AG09319 (cell line): ENCODE measurements at regions not wholly inside any gene's neighbourhood (a gene's known extent, or its start where the extent isn't known, plus 50 kb on each side); places are given as distances from the start of the nearest gene placed in this dataset.
A peak's percentile ranks its signal among the peaks of the same experiment; 100 is the strongest.

ENCODE experiments used
- DNase-seq: peaks from one replicate; pipeline ENCODE4 v3.0.0-alpha.2; 2010; ENCODE audit warnings: low read depth; ENCODE audit errors: extremely low read depth
- TF ChIP-seq, protein P1 (sequence below): IDR thresholded peaks from 2 replicates; pipeline ENCODE4 v1.5.1; 2011; ENCODE audit warnings: low read depth, mild to moderate bottlenecking, inconsistent platforms, low read length, moderate library complexity

DNA sequence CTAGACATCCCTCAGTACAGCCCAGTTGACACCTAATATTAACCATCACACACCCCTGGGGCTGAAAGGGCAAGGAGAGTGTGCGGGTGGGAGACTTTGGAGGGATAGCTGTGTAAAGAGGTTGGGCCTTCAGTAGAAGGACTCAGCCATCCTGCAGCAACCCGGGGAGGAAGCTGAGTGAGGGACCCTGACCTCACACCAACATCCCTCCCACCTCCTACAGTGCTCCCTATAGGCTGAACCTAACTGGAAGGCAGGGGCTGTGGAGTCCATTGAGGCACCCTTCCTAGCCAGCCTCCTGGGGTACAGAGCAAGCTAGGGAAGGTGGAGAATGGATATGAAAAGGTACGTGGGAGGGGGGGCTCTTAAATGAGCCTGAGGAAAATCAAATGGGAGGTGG, 276.3 kb downstream of the PTTG2 start:
- TF ChIP-seq, protein P1, sequence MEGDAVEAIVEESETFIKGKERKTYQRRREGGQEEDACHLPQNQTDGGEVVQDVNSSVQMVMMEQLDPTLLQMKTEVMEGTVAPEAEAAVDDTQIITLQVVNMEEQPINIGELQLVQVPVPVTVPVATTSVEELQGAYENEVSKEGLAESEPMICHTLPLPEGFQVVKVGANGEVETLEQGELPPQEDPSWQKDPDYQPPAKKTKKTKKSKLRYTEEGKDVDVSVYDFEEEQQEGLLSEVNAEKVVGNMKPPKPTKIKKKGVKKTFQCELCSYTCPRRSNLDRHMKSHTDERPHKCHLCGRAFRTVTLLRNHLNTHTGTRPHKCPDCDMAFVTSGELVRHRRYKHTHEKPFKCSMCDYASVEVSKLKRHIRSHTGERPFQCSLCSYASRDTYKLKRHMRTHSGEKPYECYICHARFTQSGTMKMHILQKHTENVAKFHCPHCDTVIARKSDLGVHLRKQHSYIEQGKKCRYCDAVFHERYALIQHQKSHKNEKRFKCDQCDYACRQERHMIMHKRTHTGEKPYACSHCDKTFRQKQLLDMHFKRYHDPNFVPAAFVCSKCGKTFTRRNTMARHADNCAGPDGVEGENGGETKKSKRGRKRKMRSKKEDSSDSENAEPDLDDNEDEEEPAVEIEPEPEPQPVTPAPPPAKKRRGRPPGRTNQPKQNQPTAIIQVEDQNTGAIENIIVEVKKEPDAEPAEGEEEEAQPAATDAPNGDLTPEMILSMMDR: no peak
- no peak for DNase-seq

DNA sequence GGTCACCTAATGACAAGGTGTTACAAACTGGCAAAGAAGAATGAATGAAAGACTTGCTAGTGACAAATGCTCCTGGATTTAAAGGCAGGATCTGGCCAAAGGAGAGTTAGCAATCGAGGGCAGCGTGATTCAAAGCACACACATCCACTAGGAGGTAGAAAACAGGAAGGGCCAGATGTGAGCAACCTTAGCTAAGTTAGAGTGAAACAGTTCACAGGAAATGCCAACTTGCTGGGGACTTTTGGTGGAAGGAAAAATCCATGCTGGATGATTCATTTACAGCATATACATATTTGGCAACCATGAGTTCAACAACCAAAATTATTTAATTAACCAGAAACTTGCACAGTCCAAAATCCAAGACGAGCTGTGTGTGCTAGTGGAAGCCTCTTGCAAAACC, 276.9 kb downstream of the PTTG2 start:
- DNase-seq: peak; percentile 47
- TF ChIP-seq, protein P1: peak; percentile 5

DNA sequence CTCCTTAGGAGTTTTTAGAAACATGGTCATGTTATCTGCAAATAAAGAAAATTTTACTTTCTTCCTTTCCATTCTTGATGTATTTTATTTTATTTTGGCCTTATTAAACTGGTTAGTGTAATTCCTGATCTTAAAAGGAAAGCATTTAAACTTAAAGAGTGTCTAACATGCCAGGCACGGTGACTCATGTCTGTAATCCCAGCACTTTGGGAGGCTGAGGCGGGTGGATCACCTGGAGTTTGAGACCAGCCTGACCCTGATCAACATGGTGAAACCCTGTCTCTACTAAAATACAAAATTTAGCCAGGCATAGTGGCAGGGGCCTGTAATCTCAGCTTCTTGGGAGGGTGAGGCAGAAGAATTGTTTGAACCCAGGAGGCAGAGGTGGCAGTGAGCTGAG, 281.3 kb downstream of the PTTG2 start:
- TF ChIP-seq, protein P1: no peak
- DNase-seq: no peak

DNA sequence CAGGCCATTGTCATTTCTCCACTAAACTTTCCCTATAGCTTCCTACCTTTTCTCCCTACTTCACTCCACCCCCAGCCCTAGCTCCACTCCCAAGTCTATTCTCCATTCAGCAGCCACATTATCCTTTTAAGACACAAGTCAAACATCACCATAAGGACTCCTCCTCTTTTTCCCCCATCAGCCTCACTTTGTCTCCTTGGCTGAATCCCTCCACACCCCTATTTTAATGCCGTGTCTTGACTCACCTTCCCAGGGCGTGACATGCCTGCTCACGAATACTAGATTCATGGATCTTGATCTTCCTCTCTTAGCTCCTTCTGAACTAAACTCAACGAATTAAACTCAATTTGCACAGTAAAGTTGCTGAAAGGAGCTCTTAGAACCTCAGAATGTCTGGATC, 281.9 kb downstream of the PTTG2 start:
- TF ChIP-seq, protein P1: no peak

DNA sequence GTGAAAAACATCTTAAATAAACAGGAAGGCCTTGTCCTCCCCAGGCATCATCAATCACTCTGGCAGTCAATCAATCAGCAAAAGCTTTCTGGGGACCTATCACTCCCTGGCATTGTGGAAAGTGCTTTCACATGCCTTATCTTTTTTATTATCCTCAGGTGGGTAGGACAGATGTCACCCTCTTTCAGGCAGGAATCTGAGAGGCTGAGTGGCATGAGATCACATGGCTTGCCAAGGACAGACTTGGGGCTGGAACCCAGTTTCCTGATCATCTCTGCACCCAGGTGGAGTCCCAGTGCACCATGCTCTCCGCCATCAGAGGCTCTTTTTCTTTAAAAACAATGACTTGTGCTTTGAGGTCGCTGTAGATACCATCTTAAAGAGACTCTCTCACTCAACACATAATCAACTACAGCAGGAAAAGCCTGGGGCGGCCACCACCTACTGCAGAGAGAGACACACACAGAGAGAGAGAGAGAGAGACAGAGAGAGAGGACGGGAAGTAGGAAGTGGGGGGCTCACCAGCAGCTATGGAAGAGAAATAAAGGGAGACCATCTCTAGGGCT, 282.7 kb downstream of the PTTG2 start:
- DNase-seq: no peak
- TF ChIP-seq, protein P1: no peak

More for the DNA sequence above, 281.9 kb downstream of the PTTG2 start:
- no peak for DNase-seq

DNA sequence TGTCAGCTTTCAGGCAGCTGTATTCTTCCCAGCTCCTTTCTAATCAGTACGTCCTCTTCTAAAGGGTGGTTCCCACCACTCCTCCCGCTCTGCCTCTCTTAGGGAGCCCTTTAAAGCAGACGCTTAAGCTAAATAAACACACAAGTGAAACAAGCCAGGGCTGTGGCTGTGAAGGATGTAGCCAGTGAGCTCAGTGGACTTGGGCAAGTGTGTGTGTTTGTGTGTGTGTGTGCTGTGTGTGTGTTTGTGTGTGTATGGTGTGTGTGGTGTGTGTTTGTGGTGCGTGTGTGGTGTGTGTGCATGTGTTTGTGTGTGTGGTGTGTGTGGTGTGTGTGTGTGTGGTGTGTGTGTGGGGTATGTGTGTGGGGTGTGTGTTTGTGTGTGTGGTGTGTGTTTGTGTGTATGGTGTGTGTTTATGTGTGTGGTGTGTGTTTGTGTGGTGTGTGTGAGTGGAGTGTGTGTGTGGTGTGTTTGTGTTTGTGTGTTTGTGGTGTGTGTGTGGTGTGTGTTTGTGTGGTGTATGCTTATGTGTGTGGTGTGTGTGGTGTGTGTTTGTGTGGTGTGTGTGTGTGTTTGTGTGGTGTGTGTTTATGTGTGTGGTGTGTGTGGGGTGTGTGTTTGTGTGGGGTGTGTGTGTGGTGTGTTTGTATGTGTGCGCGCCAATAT, 283.3 kb downstream of the PTTG2 start:
- TF ChIP-seq, protein P1: no peak
- no peak for DNase-seq

DNA sequence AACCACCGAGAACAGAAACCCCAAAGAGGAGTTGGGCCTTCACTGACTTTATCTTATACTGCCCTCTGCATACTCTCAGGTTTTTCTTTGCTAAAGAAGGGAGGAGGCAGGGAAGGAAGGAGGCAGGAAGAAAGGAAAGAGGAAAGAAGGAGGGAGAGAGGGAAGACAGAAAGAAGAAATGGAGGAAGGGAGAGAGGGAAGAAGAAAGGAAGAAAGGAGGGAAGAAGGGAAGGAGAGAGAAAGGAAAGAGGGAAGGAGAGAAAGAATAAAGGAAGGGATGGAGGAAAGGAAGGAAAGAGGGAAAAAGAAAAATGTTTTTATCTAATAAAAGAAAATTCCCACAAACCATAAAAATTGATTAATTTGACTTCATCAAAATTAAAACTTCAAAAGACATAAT, 294.6 kb downstream of the PTTG2 start:
- no peak for DNase-seq
- TF ChIP-seq, protein P1: no peak
